ENCODE measurements at regions not wholly inside any gene's neighbourhood (a gene's known extent, or its start where the extent isn't known, plus 50 kb on each side); places are given as distances from the start of the nearest gene placed in this dataset.

GRCh38 chr1:18535391-18536210 is 54.9 kb downstream of the KLHDC7A start:
- FAIRE-seq (no peak), DNase-seq (ENCODE audit: insufficient read length, low spot score) (no peak)
- TF ChIP-seq CTCF (IDR thresholded peaks at IDR 0.05; ENCODE audit: insufficient read depth, missing control alignments): no peak

GRCh38 chr1:18536356-18536755 is 55.6 kb downstream of the KLHDC7A start:
- FAIRE-seq (no peak), DNase-seq (ENCODE audit: insufficient read length, low spot score) (no peak)
- no peak for TF ChIP-seq CTCF (IDR thresholded peaks at IDR 0.05; ENCODE audit: insufficient read depth, missing control alignments)

- no peak for TF ChIP-seq CTCF (IDR thresholded peaks at IDR 0.05; ENCODE audit: insufficient read depth, missing control alignments)
- no peak for FAIRE-seq
- no peak for DNase-seq (ENCODE audit: insufficient read length, low spot score)
Observed at GRCh38 chr1:18536915-18537314, 56.2 kb downstream of the KLHDC7A start.

- TF ChIP-seq CTCF (IDR thresholded peaks at IDR 0.05; ENCODE audit: insufficient read depth, missing control alignments): no peak
- FAIRE-seq (no peak), DNase-seq (ENCODE audit: insufficient read length, low spot score) (no peak)
Observed at GRCh38 chr1:18537386-18538306, 56.9 kb downstream of the KLHDC7A start.

GRCh38 chr1:18539171-18539570 is 58.4 kb downstream of the KLHDC7A start:
- DNase-seq (ENCODE audit: insufficient read length, low spot score) (no peak), FAIRE-seq (no peak)
- no peak for TF ChIP-seq CTCF (IDR thresholded peaks at IDR 0.05; ENCODE audit: insufficient read depth, missing control alignments)

GRCh38 chr1:18540136-18540765 is 59.5 kb downstream of the KLHDC7A start:
- FAIRE-seq (no peak), DNase-seq (ENCODE audit: insufficient read length, low spot score) (no peak)
- no peak for TF ChIP-seq CTCF (IDR thresholded peaks at IDR 0.05; ENCODE audit: insufficient read depth, missing control alignments)

All from D721Med (cell line).